A549 (cell line): ENCODE measurements at regions not wholly inside any gene's neighbourhood (a gene's known extent, or its start where the extent isn't known, plus 50 kb on each side); places are given as distances from the start of the nearest gene placed in this dataset.

Source experiments
- ATAC-seq, 2 experiments: fragments of 200-7000 bp in 1 of 2; fragments of >200 bp in 1 of 2; cut with Nextera tagmentation in 1 of 2; cut with Tn5 transposase in 1 of 2; 3 replicates each; pipeline versions ENCODE4 v1.8.0 to v1.9.1; 2018 to 2020; ENCODE audit warnings: mild to moderate bottlenecking in 1 of 2, moderate library complexity in 1 of 2
- CTCF ChIA-PET: fragments of 300-600 bp; sonication (Branson Sonifier 250); formaldehyde crosslinking; extraction: SDS; loops from one replicate; lab custom pipeline; 2021; ENCODE audit warnings: antibody characterized with exemption, inconsistent platforms; lab: Yijun Ruan, JAX
- POLR2A ChIA-PET: fragments of 350-600 bp; formaldehyde crosslinking; extraction: SDS; loops from one replicate; lab custom pipeline; 2021; ENCODE audit warnings: antibody characterized with exemption, inconsistent platforms; lab: Yijun Ruan, JAX
- DNase-seq, 2 experiments: peaks; one replicate each; pipeline versions ENCODE4 v3.0.0 to v3.0.0-alpha.2; 2011 to 2016; ENCODE audit warnings: low read depth in 1 of 2, low spot score in 1 of 2
- FAIRE-seq: peaks from 2 replicates; lab custom pipeline; 2011; peaks lifted over from hg19 to GRCh38; lab: Jason Lieb, UNC
- H3K27ac ChIP-seq, 2 experiments: fragments of >200 bp; sonication (Bioruptor Twin); formaldehyde crosslinking; 3 replicates each; pipeline ENCODE4 v1.5.1; 2016 to 2017
- H3K4me1 ChIP-seq: fragments of >200 bp; sonication (Bioruptor Twin); formaldehyde crosslinking; 3 replicates; pipeline ENCODE4 v1.6.1; 2016
- H3K4me2 ChIP-seq: fragments of >200 bp; sonication (Bioruptor Twin); formaldehyde crosslinking; 3 replicates; pipeline ENCODE4 v1.6.1; 2016
- H3K4me3 ChIP-seq: fragments of >200 bp; sonication (Bioruptor Twin); formaldehyde crosslinking; 3 replicates; pipeline ENCODE4 v1.5.1; 2016
- H3K9me3 ChIP-seq: fragments of >200 bp; sonication (Bioruptor Twin); formaldehyde crosslinking; 3 replicates; pipeline ENCODE4 v1.6.1; 2016
- CEBPB ChIP-seq, 2 experiments: fragments of >200 bp in 1 of 2; sonication (Bioruptor Twin) in 1 of 2; formaldehyde crosslinking in 1 of 2; IDR thresholded peaks; 2 replicates each; pipeline ENCODE4 v1.6.1; 2012 to 2016
- CHD2 ChIP-seq: fragments of 150-350 bp; IDR thresholded peaks from 2 replicates; pipeline ENCODE4 v1.6.1; 2014; ENCODE audit warnings: low read length; ENCODE audit not compliant: partially characterized antibody
- FOSB ChIP-seq: fragments of 250-450 bp; sonication (Bioruptor Pico); IDR thresholded peaks from 2 replicates; pipeline ENCODE4 v1.5.0; 2020; ENCODE audit warnings: mild to moderate bottlenecking, moderate library complexity
- FOSL2 ChIP-seq, 2 experiments: fragments of 450-650 bp in 1 of 2; fragments of >200 bp in 1 of 2; sonication (Bioruptor Twin) in 1 of 2; formaldehyde crosslinking; IDR thresholded peaks; 2 replicates each; pipeline versions ENCODE4 v1.5.0 to v1.6.1; 2016 to 2020; ENCODE audit warnings: mild to moderate bottlenecking in 1 of 2, moderate library complexity in 1 of 2
- GATA3 ChIP-seq: IDR thresholded peaks from 2 replicates; pipeline ENCODE4 v1.6.1; 2012; ENCODE audit warnings: borderline replicate concordance
- HEYL ChIP-seq: fragments of 250-450 bp; sonication (Bioruptor Pico); IDR thresholded peaks from 2 replicates; pipeline ENCODE4 v1.8.0; 2021; ENCODE audit warnings: mild to moderate bottlenecking, moderate library complexity
- HOXB5 ChIP-seq: fragments of 250-450 bp; sonication (Bioruptor Pico); IDR thresholded peaks from 2 replicates; pipeline ENCODE4 v1.5.0; 2020; ENCODE audit warnings: mild to moderate bottlenecking, moderate library complexity
- JUN ChIP-seq, 2 experiments: fragments of >200 bp; sonication (Bioruptor Twin); formaldehyde crosslinking; IDR thresholded peaks; 2 replicates in 1 of 2; 3 replicates in 1 of 2; pipeline ENCODE4 v1.6.1; 2016 to 2017
- KDM5A ChIP-seq: fragments of 200-600 bp; sonication (generic); IDR thresholded peaks from 2 replicates; pipeline ENCODE4 v1.6.1; 2016; ENCODE audit warnings: antibody characterized with exemption, mild to moderate bottlenecking
- MYC ChIP-seq: IDR thresholded peaks from 2 replicates; pipeline ENCODE4 v1.6.1; 2012; ENCODE audit warnings: mild to moderate bottlenecking, inconsistent platforms, low read length, improper control_type of control experiment, borderline replicate concordance
- NPAS2 ChIP-seq: fragments of 250-450 bp; sonication (Bioruptor Pico); IDR thresholded peaks from 2 replicates; pipeline ENCODE4 v1.8.0; 2022; ENCODE audit warnings: mild to moderate bottlenecking, moderate library complexity, borderline replicate concordance
- PBX3 ChIP-seq: IDR thresholded peaks from 2 replicates; pipeline ENCODE4 v1.6.1; 2012
- PHF8 ChIP-seq: fragments of 200-600 bp; sonication (generic); IDR thresholded peaks from 2 replicates; pipeline ENCODE4 v1.6.1; 2016; ENCODE audit warnings: low read depth, mild to moderate bottlenecking, antibody characterized with exemption, moderate library complexity, borderline replicate concordance
- POLR2A ChIP-seq: IDR thresholded peaks from 2 replicates; pipeline ENCODE4 v1.6.1; 2012; ENCODE audit warnings: mild to moderate bottlenecking, low read length
- RARB ChIP-seq: fragments of 250-450 bp; sonication (Bioruptor Pico); IDR thresholded peaks from 2 replicates; pipeline ENCODE4 v1.8.0; 2021; ENCODE audit warnings: mild to moderate bottlenecking, moderate library complexity
- RFX5 ChIP-seq: fragments of 450-650 bp; IDR thresholded peaks from 2 replicates; pipeline ENCODE4 v1.7.1; 2014; ENCODE audit warnings: antibody characterized with exemption, mild to moderate bottlenecking, moderate library complexity
- SMC3 ChIP-seq: fragments of >200 bp; sonication (Bioruptor Twin); formaldehyde crosslinking; IDR thresholded peaks from 3 replicates; pipeline ENCODE4 v1.6.1; 2018; ENCODE audit warnings: inconsistent platforms
- SREBF2 ChIP-seq: fragments of 450-650 bp; IDR thresholded peaks from 2 replicates; pipeline ENCODE4 v1.6.1; 2014; ENCODE audit warnings: mild to moderate bottlenecking, moderate library complexity
- TP53 ChIP-seq: fragments of 250-450 bp; sonication (Bioruptor Pico); IDR thresholded peaks from 2 replicates; pipeline ENCODE4 v1.5.0; 2021; ENCODE audit warnings: mild to moderate bottlenecking, moderate library complexity
- ZC3H11A ChIP-seq: fragments of 450-650 bp; IDR thresholded peaks from 2 replicates; pipeline ENCODE4 v1.6.1; 2014; ENCODE audit warnings: antibody characterized with exemption, mild to moderate bottlenecking
- ZFP36 ChIP-seq: fragments of 450-650 bp; IDR thresholded peaks from 2 replicates; pipeline ENCODE4 v1.6.1; 2014; ENCODE audit warnings: borderline replicate concordance; ENCODE audit not compliant: partially characterized antibody
- WGBS: methylation state at CpG from one replicate; pipeline ENCODE4 v1.1.6; 2017; ENCODE audit errors: missing lambda C conversion rate; 5-methylcytosine and 5-hydroxymethylcytosine counted together
- TF ChIP-seq, protein P1 (sequence below): fragments of 150-350 bp; IDR thresholded peaks from 2 replicates; pipeline ENCODE4 v1.6.1; 2014; ENCODE audit warnings: low read depth, mild to moderate bottlenecking, low read length
- TF ChIP-seq, protein P2 (sequence below): fragments of 250-450 bp; sonication (Bioruptor Pico); IDR thresholded peaks from 2 replicates; pipeline ENCODE4 v1.5.0; 2020; ENCODE audit warnings: low read depth, mild to moderate bottlenecking, moderate library complexity

DNA sequence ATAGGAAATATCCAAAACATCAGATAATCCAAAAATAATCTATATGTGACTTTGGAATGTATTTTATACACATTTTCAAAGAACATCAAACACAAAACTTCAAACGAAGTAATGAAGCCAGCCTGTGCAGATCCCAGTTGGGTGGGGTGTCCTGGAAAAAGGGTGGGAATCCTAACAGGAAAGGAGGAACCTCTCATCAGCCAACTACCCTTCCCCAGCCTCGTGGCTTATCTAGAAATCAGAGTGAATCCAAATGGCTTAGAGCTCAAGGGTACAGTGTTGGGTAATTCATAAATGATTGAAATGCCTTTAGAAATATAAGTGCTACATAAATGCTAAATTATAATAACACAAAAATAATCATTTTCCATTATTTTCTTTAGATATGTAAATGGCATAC lies 115.1 kb upstream of the SOX4 start:
- Histone ChIP-seq H3K9me3 (no peaks in the 10 kb centered on the region), H3K4me2 (no peak overlapping the region), H3K4me1 (no peaks in the 10 kb centered on the region), H3K4me3 (no peak overlapping the region), H3K27ac (no peak overlapping the region)
- FAIRE-seq (no peak), ATAC-seq (no peak), DNase-seq (no peak)
- no peak for TF ChIP-seq GATA3
- no peak for TF ChIP-seq RARB (CRISPR knock-in tag)
- TF ChIP-seq HOXB5 (CRISPR knock-in tag): no peak
- 0% methylated on average over 2 of the region's 2 CpGs for WGBS
- CTCF ChIA-PET: no interaction called here
- POLR2A ChIA-PET: no interaction called here

GRCh38 chr6:21478883-21479539 lies 114.5 kb upstream of the SOX4 start:
- ChIA-PET CTCF (no interaction called here), POLR2A (no interaction called here)
- no peaks in the 10 kb centered on the region for H3K9me3 ChIP-seq
- no peaks in the 10 kb centered on the region for H3K4me1 ChIP-seq
- TF ChIP-seq SREBF2 (no peak), ZC3H11A (no peak), SMC3 (no peak), RFX5 (no peak), POLR2A (no peak), JUN (IDR thresholded peaks at IDR 0.05) (no peak), PBX3 (no peak), NPAS2 (CRISPR knock-in tag) (no peak), HEYL (CRISPR knock-in tag) (no peak), TP53 (CRISPR knock-in tag) (no peak), FOSL2 (IDR thresholded peaks at IDR 0.05) (no peak), FOSL2 (CRISPR knock-in tag; IDR thresholded peaks at IDR 0.05) (no peak), CEBPB (IDR thresholded peaks at IDR 0.05) (no peak), CHD2 (no peak), ZFP36 (no peak), PHF8 (no peak), MYC (no peak)
- TF ChIP-seq, protein P1, sequence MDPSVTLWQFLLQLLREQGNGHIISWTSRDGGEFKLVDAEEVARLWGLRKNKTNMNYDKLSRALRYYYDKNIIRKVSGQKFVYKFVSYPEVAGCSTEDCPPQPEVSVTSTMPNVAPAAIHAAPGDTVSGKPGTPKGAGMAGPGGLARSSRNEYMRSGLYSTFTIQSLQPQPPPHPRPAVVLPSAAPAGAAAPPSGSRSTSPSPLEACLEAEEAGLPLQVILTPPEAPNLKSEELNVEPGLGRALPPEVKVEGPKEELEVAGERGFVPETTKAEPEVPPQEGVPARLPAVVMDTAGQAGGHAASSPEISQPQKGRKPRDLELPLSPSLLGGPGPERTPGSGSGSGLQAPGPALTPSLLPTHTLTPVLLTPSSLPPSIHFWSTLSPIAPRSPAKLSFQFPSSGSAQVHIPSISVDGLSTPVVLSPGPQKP: no peak
- TF ChIP-seq, protein P2, sequence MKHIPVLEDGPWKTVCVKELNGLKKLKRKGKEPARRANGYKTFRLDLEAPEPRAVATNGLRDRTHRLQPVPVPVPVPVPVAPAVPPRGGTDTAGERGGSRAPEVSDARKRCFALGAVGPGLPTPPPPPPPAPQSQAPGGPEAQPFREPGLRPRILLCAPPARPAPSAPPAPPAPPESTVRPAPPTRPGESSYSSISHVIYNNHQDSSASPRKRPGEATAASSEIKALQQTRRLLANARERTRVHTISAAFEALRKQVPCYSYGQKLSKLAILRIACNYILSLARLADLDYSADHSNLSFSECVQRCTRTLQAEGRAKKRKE (CRISPR knock-in tag): no peak
- H3K4me2 ChIP-seq: no peak overlapping the region
- H3K27ac ChIP-seq: no peak overlapping the region
- 58% methylated on average over 15 of the region's 15 CpGs for WGBS
- ATAC-seq (no peak), DNase-seq (no peak), FAIRE-seq (no peak)
- H3K4me3 ChIP-seq: no peak overlapping the region

GRCh38 chr6:21486115-21486514 lies 107.4 kb upstream of the SOX4 start:
- TF ChIP-seq KDM5A (no peak), SMC3 (no peak), RFX5 (no peak), FOSB (CRISPR knock-in tag) (no peak)
- TF ChIP-seq, all 56 proteins: peak for 0
- no peak overlapping the region for H3K4me3 ChIP-seq
- WGBS: 51% methylated on average over 4 of the region's 4 CpGs
- ATAC-seq: no peak
- no peaks in the 10 kb centered on the region for H3K9me3 ChIP-seq
- ChIA-PET POLR2A (no interaction called here), CTCF (no interaction called here)
- no peak overlapping the region for H3K4me2 ChIP-seq
- FAIRE-seq: no peak
- no peak overlapping the region for H3K27ac ChIP-seq
- no peak for DNase-seq
- no peaks in the 10 kb centered on the region for H3K4me1 ChIP-seq
